Stimulated activated CD4-positive, alpha-beta T cell treated with anti-CD3 and anti-CD28 coated beads, Interleukin-2, amount 100 ng/mL, for 4 hours (primary cell): ENCODE measurements at regions not wholly inside any gene's neighbourhood (a gene's known extent, or its start where the extent isn't known, plus 50 kb on each side); places are given as distances from the start of the nearest gene placed in this dataset.

Experiments used
- DNase-seq: peaks from one replicate; pipeline ENCODE4 v3.0.0-alpha.2; 2020; ENCODE audit warnings: low read depth

GRCh38 chr4:22217480-22217879 is 268.9 kb upstream of the KCNIP4 start:
- DNase-seq = no peak

DNA sequence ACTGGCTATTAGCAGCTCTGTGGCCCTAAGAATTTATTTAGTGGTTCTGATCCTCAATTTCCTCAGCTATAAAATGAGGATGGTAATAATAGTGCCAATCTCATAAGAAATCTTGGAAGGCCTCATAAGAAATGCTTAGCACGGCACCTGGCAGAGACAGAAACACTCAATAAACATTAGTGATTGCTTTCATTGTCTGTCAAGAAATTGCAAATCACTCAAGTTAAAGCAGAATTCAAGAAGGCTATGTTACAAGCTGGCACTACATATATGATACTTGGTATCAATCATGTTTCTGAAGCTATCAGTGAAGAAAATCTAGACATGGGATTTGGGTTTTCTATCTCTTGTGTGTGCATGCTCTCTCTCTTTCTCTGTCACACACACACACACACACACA is 267.7 kb upstream of the KCNIP4 start:
- no peak for DNase-seq

- no peak for DNase-seq
Observed at GRCh38 chr4:22215084-22215483, 266.5 kb upstream of the KCNIP4 start.

- no peak for DNase-seq
Observed at GRCh38 chr4:22203711-22204011, 255.1 kb upstream of the KCNIP4 start.

- DNase-seq = no peak
Observed at GRCh38 chr4:22202975-22203710, 254.6 kb upstream of the KCNIP4 start.

DNA sequence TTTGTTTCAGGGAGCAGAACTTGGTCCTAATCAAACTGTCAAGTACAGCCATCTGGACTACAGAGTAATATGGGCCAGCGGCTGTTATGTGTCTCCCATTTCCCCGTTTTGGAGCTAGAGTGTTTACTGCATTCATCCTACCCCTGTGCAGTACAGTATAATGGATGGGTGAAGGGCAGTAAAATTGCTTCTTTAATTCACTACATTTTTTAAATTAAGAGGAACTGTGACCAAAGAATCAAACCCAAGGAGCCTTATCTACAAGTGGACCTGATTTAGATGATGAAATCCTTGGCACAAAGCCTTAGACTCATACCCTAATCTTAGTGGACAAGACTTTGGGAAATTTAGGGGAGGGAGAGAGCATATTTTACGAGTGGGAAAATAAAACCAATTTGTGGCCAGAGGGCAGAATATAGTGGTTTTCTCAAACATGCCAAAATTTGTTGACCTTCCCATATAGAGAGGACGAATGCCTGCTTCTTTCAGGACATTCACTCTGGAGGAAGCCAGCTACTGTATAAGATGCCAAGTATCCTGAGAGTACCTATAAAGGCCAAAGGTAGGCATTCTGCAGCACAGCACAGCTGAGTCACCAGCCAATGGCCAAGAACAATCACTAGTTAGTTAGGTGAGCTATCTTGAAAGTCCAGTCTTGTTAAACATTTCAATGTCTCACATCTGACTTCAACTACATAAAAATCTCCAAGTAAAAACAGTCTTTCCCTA is 253.8 kb upstream of the KCNIP4 start:
- DNase-seq = no peak

GRCh38 chr4:22201256-22201655 is 252.7 kb upstream of the KCNIP4 start:
- no peak for DNase-seq

DNA sequence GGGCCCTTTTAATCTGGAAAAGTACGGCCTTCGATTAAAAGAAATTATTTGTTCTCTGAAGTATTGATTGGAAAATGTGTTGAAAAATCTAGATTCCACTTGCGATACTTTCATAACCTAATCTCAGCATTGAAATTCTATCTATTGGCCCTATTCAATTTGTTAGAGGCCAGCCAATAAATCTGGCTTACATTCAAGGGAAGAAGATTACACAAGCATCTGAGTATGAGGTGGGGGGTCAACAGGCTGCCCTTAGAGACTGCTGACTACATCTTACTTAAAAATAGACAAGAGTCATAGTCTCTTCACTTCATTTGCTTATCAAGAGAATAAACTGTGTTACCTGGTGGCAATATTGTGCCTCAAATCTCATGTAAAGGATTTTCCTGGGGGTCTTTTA is 248.0 kb upstream of the KCNIP4 start:
- DNase-seq = no peak

GRCh38 chr4:22192084-22192511 is 243.5 kb upstream of the KCNIP4 start:
- no peak for DNase-seq

DNA sequence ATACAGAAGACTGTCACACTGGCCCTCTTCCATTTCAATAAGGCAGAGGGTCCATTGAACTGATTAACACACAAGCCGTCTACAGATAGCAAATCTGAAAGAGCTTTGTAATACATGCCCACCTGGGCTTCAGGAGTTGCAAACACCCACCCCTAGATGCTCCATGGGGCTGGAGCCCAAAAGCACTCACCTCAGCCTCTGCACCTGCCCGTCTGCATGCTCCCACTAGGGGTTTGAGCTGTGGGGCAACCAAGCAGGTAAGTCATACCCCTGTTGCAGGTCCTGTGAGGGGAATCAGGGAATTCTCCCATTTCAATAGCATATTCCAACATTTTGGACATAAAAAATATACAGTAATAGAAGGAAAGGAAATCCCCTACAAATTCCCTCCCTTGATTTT is 243.0 kb upstream of the KCNIP4 start:
- no peak for DNase-seq

DNA sequence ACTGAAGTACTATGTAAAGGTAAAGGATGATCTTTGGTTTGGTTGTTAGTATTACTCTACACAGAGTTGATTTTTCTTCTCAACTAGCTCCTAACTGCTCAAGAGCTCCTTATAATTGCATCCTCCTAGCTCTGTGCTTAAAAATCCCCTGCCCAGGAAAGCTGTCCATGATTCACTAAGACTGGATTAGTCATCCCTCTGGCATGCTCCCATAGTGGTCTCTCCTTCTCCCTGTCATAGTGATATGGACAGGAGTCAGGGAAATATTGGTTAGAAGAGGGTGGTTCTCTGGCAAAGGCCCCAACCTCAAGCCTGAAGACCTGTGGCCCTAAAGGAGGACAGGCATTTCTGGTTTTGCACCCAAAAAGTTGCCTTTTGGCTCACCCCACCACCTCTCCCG is 242.3 kb upstream of the KCNIP4 start:
- DNase-seq = no peak

GRCh38 chr4:22187203-22187820 is 238.7 kb upstream of the KCNIP4 start:
- no peak for DNase-seq

- DNase-seq = no peak
Observed at GRCh38 chr4:22181736-22182135, 233.2 kb upstream of the KCNIP4 start.

DNA sequence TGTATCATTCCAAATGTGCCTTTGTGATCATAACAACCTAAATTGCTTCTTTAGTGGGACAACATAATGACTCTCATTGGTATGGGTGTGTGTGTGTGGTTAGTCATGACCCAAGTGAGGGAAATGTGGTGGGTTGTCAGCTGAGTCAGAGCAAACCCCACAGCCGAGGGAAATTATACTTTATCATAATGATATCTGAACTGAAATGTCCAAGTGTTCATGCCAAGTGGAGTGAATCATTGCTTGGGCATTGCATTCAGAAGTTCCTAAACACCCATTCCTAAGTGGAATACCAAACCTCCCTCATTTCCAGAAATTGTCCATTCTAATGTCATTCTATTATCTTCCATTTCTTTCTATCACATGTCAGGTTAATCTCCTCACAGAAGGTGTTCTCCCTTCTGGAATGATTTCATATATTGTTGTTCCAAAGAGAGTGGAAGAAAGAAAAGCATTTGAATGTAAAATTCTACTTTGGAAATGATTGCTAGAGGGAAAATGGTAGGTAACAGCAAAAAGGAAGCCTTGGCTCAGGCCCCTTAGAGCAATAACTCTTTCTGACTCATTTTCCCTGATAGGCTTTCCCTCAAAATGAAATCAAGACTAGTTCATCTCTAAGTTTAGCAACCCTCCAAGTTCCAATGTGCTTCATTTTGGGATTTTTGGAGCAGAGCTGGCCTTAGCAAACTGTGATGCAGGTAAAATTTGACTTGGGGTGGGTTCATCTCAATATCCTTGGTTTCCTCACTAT is 230.7 kb upstream of the KCNIP4 start:
- DNase-seq = no peak

DNA sequence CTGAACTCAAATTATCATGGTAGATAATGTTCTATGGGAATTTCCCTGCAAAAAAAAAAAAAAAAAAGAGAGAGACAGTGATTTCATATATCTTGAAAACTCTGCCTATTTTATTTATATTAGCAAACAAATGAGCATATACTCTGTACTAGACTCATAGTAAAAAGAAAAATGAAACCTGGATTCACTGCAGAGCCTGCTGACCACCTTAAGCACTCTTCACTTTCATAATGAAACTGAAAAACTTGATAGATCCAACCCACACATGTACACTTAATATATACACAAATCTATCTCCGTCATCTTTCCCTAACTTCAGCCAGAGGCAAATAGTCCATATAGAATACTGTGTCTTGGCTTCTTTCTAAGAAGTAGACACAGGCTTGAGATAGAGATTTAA is 226.1 kb upstream of the KCNIP4 start:
- DNase-seq = no peak

GRCh38 chr4:22170353-22170752 is 221.8 kb upstream of the KCNIP4 start:
- DNase-seq = no peak

DNA sequence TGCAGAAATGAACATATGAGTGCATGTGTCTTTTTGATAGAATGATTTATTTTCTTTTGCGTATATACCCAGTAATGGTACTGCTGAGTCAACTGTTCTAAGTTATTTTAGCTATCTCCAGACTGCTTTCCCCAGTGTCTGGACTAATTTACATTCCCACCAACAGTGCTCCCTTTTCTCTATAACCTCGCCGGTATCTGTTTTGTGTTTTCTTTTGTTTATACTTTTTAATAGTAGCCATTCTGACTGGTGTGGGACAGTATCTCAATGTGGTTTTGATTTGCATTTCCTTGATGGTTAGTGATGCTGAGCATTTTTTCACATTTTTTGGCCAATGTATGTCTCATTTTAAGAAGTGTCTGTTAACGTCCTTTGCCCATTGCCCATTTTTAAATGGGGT is 218.6 kb upstream of the KCNIP4 start:
- DNase-seq = no peak

DNA sequence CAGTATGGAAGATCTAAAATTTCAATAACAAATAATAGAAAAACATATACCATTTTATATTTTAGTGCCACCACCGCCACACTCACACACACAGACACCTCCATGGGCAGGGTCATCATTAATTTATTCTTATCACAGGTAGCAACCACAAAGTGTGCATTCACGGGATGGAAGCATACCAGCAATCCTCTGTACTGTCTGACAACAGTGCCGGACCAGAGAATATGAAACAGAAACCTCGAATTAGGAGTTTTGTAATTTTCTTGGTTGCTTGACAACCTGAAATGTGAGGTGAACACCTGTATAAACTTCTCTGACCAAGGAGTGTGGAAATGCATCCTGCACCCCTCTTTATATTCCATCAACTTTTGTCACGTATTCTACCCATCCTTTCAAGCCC is 213.9 kb upstream of the KCNIP4 start:
- DNase-seq = no peak

GRCh38 chr4:22130741-22131140 is 182.2 kb upstream of the KCNIP4 start:
- DNase-seq = no peak

DNA sequence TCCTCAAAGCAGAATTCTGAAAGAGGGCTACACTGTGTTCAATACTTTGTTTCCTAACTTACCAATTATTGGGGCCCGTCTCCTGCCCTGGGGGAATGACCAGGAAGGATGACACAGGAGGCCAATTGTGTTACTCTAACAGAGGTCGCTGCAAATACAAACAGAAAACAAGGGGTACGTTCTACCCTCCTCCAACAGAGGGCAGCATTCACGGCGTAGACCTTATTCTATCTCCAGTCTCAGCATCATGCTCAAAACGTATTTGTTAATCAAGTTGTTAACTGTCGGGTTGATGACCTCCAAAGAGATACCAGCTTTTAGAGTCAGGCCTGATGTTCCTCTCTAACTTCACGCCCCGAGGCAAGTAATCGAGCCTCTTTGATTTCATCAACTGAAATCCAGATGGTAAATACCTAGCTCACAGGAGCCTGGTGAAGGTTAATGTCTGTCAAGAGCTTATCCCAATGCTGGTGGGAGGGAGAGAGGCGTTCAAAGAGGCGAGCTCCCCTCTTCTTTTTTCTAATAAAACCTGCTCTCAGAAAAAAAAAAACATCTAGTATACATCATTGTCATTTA is 181.0 kb upstream of the KCNIP4 start:
- DNase-seq = no peak

DNA sequence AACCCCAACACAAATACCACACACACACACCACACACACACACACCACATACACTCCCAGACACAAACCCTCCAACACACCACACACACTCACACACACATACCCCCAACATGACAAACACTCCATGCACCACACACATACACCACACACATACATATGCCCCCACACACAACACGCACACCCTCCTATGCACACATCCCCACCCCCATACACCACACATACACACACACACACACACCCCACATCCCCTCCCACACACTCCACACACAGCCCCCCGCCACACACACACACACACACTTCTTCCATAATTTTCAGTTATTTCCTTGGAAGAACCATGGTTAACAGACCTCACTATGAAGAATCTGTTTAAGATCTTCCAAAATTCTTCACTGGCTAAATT is 173.5 kb upstream of the KCNIP4 start:
- no peak for DNase-seq

- no peak for DNase-seq
Observed at GRCh38 chr4:22115262-22115661, 166.7 kb upstream of the KCNIP4 start.
